ENCODE measurements at regions not wholly inside any gene's neighbourhood (a gene's known extent, or its start where the extent isn't known, plus 50 kb on each side); places are given as distances from the start of the nearest gene placed in this dataset.

DNA sequence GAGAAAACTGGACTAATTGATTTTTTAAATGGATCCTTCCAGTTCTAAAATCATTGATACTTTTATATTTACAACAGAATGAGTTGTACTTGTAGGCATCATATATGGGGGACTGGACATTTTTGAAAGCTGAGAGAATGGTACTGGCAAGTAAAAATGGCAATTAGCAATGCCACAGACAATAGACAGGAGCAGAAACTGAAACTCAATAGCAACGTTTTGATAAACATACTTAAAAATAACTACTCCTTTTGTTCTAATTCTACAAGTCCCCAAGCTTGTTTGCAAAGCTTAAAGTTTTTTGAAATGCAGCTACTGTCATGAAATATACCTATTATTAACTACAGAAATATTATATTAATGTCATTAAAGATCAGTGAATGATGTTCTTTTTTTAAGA, 52.8 kb upstream of the FBXL7 start:
- DNase-seq = no peak

DNA sequence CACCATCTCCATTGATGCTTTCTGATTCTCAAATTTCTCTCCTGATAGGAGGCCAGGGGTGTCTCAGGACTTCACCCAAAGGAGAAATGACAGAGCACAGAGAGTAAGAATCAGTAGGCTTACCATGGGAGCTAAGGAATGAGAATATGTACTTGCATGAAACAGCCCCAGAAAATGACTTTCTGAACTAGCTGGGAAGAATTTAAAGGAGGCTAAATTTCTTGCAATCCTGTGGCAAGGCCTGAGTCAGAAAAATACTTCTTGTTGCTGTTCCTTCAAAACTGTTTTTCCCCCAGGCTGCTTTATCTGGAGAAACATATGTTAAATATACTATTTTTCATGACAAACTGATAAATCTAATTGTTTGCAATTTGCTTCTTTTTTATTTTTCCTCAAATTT, 53.4 kb upstream of the FBXL7 start:
- no peak for DNase-seq

DNA sequence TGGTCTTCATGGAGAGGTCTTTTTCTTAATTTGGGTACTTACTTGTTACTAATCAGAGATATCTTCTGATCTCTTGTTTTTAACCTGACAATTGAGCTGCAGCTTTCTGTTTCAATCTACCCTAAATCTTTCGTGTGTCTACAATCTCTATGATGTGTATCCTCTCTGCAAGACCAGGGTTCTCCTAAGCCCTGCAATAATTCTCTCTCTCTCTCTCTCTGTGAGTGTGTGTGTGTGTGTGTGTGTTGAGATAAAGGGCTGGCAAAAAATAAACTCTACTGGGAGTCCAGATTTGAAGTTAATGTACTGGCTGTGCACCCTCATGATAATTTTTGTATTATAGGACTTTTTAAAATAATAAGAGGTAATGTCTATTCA, 57.8 kb upstream of the FBXL7 start:
- no peak for DNase-seq

DNA sequence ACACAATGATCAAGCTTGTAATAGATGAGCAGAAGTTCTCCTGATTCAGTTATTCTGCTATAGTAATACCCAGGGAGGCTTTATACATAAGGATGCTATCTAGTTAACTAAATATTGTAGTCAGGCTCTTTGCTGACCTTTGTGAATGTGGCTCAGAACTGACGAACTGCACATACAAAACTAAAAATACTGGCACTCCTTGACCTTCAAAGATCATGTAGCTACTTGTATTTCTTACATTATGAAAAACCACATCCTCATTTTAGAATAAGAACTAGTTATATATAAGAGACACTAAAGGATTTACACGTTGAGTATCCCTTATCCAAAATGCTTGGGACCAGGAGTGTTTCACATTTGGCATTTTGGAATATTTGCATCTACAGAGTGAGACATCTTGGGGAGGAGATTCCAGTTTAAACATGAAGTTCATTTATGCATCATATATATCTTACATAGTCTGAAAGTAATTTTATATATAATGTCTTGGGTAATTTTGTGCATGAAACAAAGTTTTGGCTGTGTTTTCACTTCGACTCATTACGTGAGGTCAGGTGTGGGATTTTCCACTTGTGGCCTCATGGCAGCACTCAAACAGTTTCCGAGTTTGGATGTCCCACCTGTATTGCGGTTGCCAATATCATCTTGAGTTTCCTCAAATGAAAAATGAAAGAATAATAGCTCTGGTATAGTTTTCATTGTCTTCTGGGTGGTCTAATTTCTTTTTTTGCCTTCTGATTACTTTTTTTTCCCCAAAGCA, 58.4 kb upstream of the FBXL7 start:
- no peak for DNase-seq

DNA sequence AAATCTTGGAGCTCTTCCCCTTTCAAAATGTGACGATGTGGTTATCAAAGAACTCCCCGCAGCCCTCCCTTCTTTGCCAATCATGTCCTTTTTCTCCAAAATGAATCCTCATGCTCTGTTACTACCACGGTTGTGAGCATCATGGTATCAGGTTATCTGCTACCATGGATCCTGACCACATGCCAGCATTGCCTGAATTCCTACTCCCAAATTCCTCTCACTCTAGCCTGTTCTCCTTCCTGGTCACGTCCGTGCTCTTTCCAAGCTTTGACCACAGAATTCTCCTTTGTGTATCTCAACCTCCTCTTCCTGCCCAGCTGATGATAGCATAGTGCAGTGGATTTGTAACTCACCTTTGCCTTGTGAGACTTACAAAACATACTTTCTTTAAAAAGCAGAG, 59.5 kb upstream of the FBXL7 start:
- no peak for DNase-seq

DNA sequence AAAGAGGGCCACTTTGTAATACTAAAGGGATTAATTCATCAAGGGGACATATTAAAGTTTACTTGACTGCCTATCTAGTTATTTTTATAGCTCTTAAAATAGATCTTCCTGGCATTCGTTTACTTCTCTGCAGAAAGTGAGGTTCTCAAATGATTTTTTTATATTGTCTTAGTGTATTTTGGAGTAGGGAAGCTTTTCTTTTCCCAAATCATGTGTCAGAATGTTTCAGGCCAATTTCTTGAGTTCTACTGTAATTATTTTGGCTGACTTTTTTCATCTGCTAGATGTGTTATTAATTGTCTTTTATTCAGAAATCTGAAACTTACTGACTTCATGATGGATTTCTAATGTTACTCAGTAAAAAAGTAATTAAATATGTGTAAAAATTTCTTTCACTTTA, 60.2 kb upstream of the FBXL7 start:
- no peak for DNase-seq

DNA sequence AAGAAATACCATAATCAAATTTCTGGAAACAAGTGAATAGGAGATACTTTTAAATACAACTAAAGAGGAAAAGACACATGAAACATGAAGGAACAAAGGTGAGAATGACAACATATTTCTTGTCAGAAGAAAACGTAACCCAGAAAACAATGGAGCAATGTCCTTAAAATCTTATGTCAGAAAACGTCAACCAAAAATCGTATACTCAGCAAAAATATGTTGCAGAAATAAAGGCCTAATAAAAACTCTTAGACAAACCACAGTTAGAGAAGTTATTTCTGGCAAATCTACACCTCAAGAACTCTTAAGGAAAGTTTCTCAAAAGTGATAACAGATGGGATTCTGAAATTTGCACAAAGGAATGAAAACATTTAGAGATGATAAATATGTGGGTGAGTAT, 66.3 kb upstream of the FBXL7 start:
- DNase-seq = no peak

DNA sequence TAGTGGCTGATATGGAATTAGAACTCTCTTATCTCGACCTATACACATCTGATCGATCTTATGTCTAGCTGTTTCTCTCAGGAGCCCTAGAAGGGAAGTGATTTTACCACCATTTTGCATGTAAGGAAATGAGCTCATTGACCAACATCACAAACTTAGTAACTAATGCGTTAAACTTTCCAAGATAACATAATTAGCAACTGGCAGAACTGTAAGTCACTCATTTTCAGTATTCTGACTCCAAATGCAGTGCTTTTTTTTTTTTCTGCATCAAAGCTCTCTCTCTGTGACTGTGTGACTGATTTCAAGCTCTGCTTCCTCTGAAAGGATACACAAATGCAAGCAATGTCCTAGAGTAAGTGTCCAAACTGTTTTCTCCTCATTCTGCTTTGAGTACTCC, 68.1 kb upstream of the FBXL7 start:
- no peak for DNase-seq

DNA sequence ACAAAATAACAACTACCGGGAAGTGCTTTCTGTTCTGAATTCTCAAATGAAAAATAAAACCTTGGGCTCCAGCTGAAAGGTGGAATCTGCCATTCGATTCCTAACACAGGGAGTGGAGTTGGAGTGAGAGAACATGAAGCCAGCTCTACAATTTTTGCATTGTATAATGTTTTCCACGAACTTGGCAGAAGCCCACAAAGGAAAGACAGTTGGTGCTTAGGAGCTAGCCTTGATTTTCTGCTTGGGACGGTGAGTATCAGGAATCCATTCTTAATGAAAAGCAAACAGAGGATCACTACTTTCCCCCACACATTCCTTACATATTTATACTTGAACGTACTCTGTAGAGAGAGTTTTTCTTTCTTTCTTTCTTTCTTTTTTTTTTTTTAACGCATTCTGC, 74.2 kb upstream of the FBXL7 start:
- no peak for DNase-seq

DNA sequence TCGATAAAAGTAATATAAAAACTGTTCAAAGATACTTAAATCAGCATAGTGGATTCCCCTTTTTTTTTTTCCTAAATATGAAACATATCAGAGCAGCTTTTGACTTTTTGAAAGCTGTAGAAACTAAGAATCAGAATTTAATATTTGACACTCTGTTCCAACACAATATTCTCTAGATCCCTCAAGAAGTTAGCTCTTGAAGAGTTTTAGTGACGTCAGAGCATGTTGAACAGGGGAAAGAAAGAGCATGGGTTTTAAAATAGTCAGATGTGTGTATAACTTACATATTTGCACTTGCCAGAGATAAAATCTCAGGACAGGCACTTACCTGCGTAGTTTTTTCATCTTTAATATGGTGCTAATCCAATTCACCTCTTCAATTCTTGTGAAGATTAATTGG, 75.2 kb upstream of the FBXL7 start:
- DNase-seq = no peak

DNA sequence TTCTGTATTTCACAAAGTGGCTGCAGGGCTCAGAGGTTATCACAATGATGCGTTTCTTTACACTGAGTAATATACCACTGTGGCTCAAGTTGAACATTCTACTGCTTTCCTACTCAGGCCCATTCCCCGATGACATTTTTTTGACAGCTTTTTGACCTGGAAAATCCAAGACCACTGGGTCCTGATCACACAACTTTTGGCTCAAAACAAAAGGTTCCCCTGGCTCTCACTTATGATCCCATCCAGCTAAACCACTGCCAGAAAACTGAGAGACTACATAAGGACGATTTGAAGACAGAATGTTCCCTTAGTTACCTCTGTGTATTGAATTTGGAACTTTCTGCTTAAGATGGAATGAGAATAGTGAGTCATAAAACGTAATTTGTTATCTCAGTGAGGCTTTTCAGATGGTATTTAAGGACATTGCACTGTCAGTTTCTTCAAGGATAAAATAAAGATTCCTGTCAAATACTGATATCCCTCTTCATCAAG, 78.0 kb upstream of the FBXL7 start:
- DNase-seq = no peak

DNA sequence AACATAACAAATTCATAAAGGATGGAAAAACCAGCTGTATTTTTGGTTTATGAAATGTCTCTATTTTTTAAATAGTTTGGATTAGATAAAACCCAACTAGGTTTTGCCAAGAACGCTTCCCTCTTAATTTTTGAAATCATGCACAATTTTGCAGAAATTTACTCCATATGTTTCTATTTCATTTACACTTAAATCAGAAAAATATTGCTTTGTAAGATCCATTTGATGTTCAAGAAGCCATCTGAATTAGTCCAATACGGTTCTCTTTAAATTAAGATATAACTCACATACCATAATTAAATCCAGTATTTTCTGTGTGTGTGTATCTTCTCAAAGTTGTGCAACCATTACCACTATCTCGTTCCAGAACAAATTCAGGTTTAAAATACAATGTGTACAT, 78.6 kb upstream of the FBXL7 start:
- DNase-seq = no peak

DNA sequence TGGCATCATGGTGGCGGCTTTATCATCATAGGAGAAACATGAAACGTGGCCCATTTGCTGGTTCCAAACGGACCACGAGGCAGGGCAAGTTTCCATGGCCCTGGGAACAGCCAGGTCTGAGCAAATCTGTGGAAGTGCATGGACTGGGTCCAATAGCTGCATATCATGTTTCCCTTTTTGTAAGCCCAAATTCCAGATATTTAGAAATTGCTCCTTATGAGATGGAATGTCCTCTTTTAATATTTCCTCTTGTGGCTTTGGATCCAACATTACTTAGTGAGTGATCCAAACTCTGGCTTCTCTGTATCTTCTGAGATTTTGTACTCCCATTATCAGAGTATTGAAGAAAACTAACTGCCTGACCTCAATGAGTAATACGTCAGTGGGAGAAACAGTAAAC, 79.8 kb upstream of the FBXL7 start:
- no peak for DNase-seq

DNA sequence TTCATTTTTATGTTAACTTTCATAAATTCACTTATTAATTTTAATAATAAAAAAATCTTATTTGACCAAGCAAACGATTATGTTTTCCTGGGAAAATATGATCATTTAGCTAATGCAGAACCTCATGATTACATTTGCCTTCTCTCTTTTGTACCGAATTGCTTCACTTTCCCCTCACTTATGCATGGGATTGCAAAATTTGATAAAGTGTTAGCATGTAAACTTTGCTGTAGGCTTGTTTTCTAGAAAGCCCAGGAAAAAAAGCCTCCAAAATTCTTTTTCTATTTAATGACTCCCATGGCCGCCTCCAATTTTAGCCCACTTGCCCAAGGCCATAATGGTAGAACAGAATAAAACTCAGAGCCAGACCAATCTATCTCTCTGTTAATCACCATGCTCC, 82.8 kb upstream of the FBXL7 start:
- no peak for DNase-seq

DNA sequence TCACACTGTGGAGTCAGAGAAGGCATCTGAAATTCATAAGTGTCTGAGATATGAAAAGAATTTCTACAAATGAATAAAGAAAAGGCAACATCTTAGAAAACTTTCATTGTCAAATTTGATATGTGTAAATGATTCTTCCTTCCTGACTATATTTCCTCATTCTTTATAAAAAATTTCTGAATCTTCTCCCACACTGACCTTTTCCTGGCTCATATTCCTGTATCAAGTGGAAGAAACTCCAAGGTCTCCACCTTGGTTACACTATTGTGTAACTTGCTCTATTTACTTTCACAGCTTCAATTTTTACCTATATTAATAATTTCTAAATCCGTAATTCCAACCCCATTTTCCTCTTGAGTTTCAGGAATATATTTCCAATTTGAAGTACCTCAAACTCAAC, 93.5 kb upstream of the FBXL7 start:
- no peak for DNase-seq

DNA sequence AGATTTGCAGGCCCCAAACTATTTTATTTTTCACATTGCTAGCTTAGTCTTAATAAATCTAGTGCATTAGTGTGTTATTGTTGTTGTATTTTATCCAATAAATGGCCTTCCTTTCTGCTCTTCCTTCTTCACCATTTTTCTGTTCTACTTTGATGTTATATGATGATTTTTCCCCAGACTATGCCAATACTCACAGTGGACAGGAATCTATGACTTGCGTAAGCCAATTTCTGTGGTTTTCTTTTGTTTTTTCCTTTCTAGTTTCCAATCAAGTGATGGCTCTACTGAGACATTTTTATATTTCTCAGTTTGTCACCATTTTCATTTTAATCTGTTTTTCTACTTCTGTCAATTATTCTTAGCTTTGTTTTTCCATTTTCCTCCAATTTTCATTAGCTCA, 106.8 kb upstream of the FBXL7 start:
- DNase-seq = no peak

DNA sequence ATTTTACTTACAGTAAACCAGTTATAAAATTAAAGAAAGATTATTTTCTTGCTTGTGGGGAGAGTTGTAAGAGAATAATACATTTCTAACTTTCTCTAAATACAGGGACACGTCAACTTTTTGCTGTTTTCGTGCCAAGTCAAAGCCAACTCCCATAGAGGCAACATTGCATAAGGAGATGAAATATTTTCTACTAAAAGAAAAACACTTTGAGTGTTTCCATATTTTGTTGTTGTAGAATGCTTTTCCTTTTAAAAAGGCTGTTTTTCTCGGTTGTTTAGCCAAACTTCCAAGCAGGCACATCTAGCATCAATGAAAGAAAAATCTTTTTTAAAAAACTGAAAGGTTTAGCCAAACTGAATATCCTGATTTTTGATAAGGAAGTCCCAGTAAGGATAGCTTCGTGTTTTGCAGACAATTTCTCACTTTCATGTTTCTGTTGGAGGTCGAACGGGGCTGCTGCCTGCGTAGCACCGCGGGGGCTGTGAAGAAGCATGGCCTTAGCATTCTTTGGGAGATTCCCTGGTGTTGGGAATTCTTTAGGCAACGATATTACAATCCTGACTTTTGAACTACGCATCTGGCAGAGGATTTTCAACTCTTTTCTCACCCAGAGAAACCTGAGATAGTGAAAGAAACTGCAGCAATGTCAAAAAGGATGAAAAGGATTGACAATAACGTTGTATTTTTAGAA, 108.1 kb upstream of the FBXL7 start:
- DNase-seq = no peak

DNA sequence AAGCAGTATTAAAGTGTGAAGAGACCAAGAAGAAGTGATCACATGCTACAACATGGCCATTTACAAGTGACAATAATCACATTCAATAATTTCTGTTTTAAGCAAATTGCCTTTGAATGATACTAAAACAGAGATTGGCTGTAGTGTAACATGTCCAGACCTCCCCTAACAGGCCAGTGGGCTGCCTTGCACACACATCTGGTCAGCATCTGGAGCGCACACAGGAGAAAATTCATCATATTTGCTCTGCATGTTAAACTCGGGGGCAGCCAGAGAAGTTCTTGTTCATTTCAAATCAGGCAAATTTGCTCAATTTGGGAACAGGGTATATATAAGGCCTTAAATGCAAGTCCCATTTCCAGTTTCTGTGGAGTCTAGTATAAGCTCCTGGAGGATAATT, 111.1 kb upstream of the FBXL7 start:
- DNase-seq = no peak

DNA sequence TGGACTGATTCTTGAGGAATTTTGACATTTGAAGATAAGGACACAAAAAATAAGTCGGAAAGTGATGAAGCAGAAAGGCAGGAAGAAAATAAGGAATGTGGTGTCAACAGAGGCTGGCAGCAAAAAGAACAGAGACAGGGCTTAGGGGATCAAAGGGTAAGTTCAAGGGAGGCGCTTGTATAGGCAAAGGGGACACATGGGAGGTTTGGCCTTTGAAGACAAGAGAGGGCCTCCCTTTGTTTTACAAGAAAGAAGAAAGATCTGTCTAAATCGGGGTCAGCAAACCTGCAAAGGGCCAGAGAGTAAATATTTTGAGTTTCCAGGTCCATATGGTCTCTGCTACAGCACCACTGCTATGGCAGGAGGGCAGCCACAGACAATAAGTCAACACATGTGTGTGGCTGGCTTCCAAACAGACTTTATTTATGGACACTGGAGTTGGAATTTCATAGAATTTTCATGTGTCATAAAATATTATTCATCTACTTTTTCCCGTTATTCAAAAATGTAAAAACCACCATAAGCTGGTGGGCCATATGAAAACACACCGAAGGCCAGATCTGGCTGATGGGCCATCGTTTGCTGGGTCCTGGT, 112.0 kb upstream of the FBXL7 start:
- DNase-seq = no peak

DNA sequence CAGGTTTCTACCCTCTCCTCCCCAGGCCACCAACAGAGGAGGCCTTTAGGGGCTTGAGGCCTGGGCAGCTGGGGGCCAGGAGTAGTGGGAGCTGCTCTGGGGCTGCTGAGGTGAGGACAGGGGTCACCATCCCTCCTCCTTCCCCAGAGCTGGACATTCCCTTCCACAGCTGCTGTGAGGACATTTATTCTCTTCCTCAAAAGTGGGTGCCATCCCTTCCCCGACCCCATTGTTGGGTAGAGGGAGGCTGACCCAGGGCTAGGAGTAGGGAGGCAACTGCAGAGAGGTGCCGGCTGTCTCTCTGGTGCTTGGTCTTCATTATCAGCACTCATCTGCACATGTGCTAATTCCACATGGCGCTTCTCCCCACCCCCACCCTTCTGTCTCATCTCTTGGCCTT, 113.9 kb upstream of the FBXL7 start:
- DNase-seq = no peak

DNA sequence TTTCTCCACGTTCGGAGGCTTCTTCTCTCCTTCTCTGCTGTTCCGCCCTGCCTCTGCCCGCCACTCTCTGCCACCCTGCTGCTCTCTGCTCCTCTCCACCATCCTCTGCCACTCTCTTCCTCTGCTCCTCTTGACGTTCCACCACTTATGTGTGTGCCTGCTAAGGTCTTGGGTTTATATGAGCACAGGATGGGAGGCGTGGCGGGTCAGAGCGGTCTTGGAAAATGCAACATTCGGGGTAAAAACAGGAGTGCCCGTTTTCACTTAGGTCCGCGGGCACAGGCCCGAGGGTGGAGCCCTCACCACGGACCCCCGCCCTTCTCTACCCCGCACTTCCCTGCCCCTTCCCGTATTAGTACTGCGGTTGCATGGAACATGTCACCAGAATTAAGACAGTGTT, 114.4 kb upstream of the FBXL7 start:
- DNase-seq = no peak

DNA sequence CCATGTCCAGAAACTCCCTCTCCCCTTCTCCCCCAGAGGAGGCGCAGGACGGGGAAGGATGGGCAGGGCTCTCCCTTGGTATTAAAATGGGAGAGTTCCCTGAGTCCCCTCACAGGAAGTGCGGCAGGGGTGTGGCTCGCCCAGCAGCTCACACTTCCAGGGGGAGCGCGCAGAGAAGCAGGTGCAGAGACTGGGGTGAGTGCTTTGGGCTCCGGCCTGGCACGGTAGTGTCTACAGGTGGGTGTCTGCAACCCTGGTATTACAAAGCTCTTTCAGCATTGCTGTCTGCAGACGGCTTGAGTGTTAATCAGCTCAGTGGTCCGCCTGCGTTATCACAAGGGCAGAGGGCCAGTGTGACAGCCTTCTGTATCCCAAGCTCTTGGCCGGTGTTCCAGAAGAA, 114.9 kb upstream of the FBXL7 start:
- no peak for DNase-seq

DNA sequence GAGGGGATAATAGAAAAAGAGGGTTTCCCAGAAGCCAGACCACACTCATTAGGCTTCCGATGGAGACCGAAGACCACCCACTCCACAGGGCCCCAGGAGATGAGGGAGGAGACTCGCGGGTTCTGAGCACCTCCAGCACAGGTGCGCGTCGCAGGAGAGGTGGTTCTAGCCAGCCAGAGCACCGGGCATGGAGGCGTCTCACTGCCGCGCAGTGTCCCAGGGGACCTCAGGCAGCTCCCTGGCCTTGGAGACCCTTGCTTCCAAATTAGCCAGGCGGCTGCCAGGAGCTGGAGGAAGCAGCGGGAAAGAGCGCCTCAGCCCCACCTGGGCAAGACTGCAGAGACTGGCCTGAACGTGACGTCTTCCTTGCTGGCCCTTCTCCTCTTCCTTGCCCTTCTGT, 115.4 kb upstream of the FBXL7 start:
- DNase-seq = no peak

DNA sequence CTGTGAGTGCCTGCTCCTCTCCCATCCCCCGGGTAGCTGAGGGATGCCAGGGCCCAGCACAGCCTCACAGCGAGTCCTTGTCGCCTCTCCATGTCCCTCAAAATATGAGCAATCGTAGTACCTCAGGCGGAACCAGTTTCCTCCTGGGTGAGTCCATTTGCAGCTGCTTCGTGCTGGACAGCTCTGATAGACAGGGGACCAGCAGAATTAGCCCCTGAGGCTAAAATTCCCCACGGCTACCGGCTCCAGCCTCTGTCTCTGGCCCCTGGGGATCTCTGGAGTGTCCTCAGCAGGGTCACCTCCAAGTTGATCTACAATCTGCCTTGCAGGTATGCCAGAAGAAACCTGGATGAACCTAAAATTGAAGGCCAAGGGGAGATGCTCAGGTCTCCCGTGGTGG, 115.8 kb upstream of the FBXL7 start:
- no peak for DNase-seq

DNA sequence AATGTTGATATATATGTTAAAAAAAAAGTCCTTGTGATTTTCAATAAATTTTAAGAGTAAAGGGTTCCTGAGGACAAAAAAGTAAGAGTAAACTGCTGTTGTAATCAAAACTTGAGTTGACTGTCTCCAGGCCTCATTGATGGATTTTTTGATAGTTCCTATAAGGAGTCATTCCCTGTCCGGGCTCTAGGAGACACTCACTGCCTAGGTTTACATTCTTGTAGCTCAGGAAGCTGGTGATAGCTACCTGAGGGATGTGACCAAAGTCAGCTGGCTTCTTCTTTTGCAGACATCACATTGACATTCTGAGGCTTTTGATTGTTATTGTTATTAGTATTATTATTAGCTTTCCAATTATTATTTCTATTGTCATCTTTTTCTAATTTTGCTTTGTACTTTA, 116.5 kb upstream of the FBXL7 start:
- no peak for DNase-seq

All from bone marrow (tissue), 2 donors.